Ishikawa (cell line): ENCODE measurements at regions not wholly inside any gene's neighbourhood (a gene's known extent, or its start where the extent isn't known, plus 50 kb on each side); places are given as distances from the start of the nearest gene placed in this dataset.

Experiments
- CEBPB ChIP-seq: IDR thresholded peaks from 2 replicates; pipeline ENCODE4 v1.6.1; 2012
- CREB1 ChIP-seq: IDR thresholded peaks from 2 replicates; pipeline ENCODE4 v1.6.1; 2012; ENCODE audit warnings: low read depth
- EGR1 ChIP-seq: IDR thresholded peaks from 2 replicates; pipeline ENCODE4 v1.6.1; 2012
- EP300 ChIP-seq: IDR thresholded peaks from 2 replicates; pipeline ENCODE4 v1.6.1; 2012; ENCODE audit warnings: borderline replicate concordance
- FOXM1 ChIP-seq: IDR thresholded peaks from 2 replicates; pipeline ENCODE4 v1.6.1; 2012; ENCODE audit warnings: low read depth, borderline replicate concordance
- MAX ChIP-seq: IDR thresholded peaks from 2 replicates; pipeline ENCODE4 v1.6.1; 2012
- NFIC ChIP-seq: IDR thresholded peaks from 2 replicates; pipeline ENCODE4 v1.6.1; 2012
- RAD21 ChIP-seq: IDR thresholded peaks from 2 replicates; pipeline ENCODE4 v1.6.1; 2012; ENCODE audit warnings: low read depth
- REST ChIP-seq: IDR thresholded peaks from 2 replicates; pipeline ENCODE4 v1.6.1; 2012; ENCODE audit warnings: low read depth, mild to moderate bottlenecking
- TAF1 ChIP-seq: IDR thresholded peaks from 2 replicates; pipeline ENCODE4 v1.6.1; 2012; ENCODE audit warnings: low read depth, mild to moderate bottlenecking
- TEAD4 ChIP-seq: IDR thresholded peaks from 2 replicates; pipeline ENCODE4 v1.6.1; 2012
- YY1 ChIP-seq: IDR thresholded peaks from 2 replicates; pipeline ENCODE4 v1.6.1; 2012; ENCODE audit warnings: low read depth
- ZBTB7A ChIP-seq: IDR thresholded peaks from 2 replicates; pipeline ENCODE4 v1.6.1; 2012; ENCODE audit warnings: low read depth
- TF ChIP-seq, protein P1 (sequence below): IDR thresholded peaks from 2 replicates; pipeline ENCODE4 v1.6.1; 2012

GRCh38 chr13:73991384-73991783 lies 142.8 kb downstream of the KLF12 start:
- TF ChIP-seq EP300 (no peak), FOXM1 (no peak), CEBPB (no peak), EGR1 (no peak), YY1 (no peak), TAF1 (no peak), NFIC (no peak), ZBTB7A (no peak), MAX (no peak), REST (no peak), RAD21 (no peak), TEAD4 (no peak), CREB1 (no peak)
- TF ChIP-seq, protein P1, sequence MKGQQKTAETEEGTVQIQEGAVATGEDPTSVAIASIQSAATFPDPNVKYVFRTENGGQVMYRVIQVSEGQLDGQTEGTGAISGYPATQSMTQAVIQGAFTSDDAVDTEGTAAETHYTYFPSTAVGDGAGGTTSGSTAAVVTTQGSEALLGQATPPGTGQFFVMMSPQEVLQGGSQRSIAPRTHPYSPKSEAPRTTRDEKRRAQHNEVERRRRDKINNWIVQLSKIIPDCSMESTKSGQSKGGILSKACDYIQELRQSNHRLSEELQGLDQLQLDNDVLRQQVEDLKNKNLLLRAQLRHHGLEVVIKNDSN, result no peak
